ENCODE measurements at regions not wholly inside any gene's neighbourhood (a gene's known extent, or its start where the extent isn't known, plus 50 kb on each side); places are given as distances from the start of the nearest gene placed in this dataset.

DNA sequence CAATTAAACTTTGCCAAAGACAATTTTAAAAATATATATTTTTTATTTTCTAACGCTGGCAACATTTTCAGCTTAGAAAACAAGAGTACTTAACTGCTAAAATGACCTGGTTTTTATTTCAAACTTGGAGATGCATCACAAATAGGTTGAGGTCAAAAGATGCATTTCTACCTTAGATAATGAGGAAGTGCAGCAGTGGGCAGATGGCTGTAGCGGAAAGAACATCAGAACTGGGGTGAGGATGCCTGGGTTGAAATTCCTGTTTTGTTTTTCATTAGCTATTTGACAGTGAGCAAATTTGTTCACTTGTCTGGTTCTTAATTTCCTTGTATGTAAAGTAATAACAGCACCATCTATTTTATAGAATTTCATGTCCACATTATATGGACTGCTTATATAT is 524.8 kb upstream of the KLF4 start:
- Histone ChIP-seq H3K27ac (no peak overlapping the region), H3K36me3 (no peaks in the 10 kb centered on the region), H3K4me1 (no peaks in the 10 kb centered on the region), H3K27me3 (ENCODE audit: low read depth) (no peaks in the 10 kb centered on the region), H3K4me3 (no peak overlapping the region), H3K9me3 (no peaks in the 10 kb centered on the region)
- ATAC-seq (no peak), DNase-seq (no peak)
- TF ChIP-seq, protein P1, sequence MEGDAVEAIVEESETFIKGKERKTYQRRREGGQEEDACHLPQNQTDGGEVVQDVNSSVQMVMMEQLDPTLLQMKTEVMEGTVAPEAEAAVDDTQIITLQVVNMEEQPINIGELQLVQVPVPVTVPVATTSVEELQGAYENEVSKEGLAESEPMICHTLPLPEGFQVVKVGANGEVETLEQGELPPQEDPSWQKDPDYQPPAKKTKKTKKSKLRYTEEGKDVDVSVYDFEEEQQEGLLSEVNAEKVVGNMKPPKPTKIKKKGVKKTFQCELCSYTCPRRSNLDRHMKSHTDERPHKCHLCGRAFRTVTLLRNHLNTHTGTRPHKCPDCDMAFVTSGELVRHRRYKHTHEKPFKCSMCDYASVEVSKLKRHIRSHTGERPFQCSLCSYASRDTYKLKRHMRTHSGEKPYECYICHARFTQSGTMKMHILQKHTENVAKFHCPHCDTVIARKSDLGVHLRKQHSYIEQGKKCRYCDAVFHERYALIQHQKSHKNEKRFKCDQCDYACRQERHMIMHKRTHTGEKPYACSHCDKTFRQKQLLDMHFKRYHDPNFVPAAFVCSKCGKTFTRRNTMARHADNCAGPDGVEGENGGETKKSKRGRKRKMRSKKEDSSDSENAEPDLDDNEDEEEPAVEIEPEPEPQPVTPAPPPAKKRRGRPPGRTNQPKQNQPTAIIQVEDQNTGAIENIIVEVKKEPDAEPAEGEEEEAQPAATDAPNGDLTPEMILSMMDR (IDR thresholded peaks at IDR 0.05), result no peak
- intact Hi-C loops (cut with DNase I), result no loop called here

DNA sequence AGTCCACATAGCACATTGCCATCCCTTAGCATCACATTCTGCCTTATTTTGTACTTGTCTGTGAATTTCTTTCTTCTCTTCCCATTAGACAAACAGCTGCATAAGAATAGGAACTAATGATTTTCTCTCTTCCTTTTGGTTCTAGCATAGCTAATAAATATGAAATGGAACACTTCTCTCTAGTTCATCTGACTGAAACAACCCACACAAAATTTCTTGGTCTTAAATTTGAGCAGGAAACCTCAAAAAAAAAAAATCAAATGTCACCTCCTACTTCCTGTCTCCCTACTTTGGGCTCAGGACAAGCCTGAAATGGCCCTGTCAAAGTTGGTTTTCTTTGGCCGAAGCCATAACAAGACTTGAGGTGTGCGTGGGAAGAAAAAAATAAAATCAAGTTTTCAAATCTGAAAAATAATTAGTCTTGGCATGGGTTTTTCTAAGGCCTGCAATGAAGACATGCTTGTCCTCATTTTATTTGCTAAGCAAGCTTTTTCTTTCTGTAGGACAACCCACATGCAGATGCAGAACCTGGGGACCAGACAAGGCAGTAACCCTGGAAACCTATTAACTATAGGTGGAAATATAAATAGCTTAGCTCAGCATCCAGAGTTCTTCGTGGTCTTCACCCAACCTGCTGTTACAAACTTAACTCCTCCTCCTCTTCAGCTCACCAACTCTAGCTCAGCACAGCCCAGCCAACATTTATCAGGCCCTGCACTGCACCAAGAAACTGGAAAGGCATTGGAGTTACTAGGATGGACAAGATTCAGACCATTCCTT is 523.5 kb upstream of the KLF4 start:
- TF ChIP-seq, protein P1 (IDR thresholded peaks at IDR 0.05), result no peak
- H3K4me3 ChIP-seq, result no peak overlapping the region
- no peaks in the 10 kb centered on the region for H3K36me3 ChIP-seq
- no peak overlapping the region for H3K27ac ChIP-seq
- no peak for ATAC-seq
- no peaks in the 10 kb centered on the region for H3K4me1 ChIP-seq
- no peaks in the 10 kb centered on the region for H3K9me3 ChIP-seq
- H3K27me3 ChIP-seq (ENCODE audit: low read depth), result no peaks in the 10 kb centered on the region
- no peak for DNase-seq
- intact Hi-C loops (cut with DNase I), result no loop called here

DNA sequence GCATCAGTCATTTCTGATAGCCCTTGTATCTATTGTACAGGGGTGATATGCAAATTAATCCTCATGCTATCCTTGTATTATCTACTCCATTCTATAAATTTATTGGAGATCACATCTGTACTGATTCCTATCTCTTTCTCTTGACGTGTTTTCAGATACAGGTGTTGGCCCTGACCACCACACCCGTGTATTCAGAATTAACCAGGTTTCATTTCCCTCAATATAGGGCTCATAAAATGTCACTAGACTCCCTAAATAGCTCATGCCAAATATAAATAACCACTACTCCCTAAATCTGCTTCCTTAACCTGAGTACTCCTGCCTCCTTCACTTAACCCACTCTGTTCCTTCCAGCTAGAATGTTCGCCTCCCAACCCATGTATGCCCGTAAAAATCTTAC is 522.8 kb upstream of the KLF4 start:
- no peaks in the 10 kb centered on the region for H3K36me3 ChIP-seq
- H3K27ac ChIP-seq, result no peak overlapping the region
- no peak for ATAC-seq
- intact Hi-C loops (cut with DNase I), result no loop called here
- H3K4me1 ChIP-seq, result no peaks in the 10 kb centered on the region
- TF ChIP-seq, protein P1 (IDR thresholded peaks at IDR 0.05), result no peak
- H3K4me3 ChIP-seq, result no peak overlapping the region
- DNase-seq, result no peak
- no peaks in the 10 kb centered on the region for H3K9me3 ChIP-seq
- no peaks in the 10 kb centered on the region for H3K27me3 ChIP-seq (ENCODE audit: low read depth)

DNA sequence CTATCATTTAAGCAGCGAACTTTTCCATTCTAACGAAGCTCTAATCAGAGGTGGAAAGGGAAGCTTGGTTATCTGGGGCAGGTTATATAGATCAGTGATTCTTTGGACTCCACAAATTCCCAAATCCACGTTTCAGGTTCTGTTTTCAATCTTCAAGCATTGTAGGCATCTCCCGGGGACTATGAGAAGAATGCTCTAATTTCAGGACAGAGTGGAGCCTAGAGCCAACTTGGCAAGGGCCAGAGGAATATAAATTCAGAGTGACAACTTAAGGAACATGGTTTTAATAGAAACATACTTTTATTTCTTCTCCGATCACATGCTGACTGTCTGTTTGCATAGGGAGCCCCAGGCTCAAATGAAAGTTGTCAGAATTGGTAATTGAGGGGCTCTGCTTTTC is 514.0 kb upstream of the KLF4 start:
- intact Hi-C loops (cut with DNase I), result no loop called here

DNA sequence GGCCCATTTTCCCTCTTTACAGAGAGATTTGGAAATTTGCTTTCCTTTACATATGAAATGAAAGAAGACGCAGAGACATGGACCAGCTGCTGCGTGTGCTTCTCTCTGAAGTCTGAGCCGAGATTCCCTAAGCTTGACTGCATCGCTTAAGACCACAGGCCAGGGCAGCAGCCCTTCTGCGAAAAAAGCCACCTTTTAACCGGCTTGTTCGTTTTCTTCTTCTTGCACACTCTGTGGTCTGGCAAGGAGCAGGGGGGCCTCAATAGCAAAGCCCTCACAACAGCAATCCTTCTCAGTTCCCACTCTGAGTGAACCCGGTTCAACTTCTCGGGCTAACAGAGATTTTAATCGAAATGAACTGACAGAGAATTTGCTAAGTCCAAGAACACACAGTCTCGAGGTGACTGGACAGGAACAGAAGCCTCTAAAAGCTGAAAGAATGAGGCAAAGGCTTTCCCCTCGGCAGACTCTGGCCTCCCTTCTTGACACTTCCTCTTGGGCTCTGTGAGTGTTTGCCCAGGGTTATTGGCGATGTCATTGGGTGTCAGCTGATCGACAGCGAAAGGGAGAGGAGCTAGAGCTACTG is 512.9 kb upstream of the KLF4 start:
- Histone ChIP-seq H3K4me1 (peaks cover 6% of the 10 kb centered on the region), H3K27me3 (ENCODE audit: low read depth) (no peaks in the 10 kb centered on the region), H3K9me3 (no peaks in the 10 kb centered on the region), H3K27ac (no peak overlapping the region), H3K36me3 (no peaks in the 10 kb centered on the region), H3K4me3 (no peak overlapping the region)
- TF ChIP-seq, protein P1 (IDR thresholded peaks at IDR 0.05), result no peak
- intact Hi-C loops (cut with DNase I), result no loop called here
- no peak for DNase-seq
- ATAC-seq, result peak; percentile 52 to 71

More for the DNA sequence above, 514.0 kb upstream of the KLF4 start:
- TF ChIP-seq, protein P1 (IDR thresholded peaks at IDR 0.05), result no peak
- H3K27ac ChIP-seq, result no peak overlapping the region
- H3K4me1 ChIP-seq, result peaks cover 6% of the 10 kb centered on the region
- DNase-seq, result no peak
- H3K36me3 ChIP-seq, result no peaks in the 10 kb centered on the region
- no peak for ATAC-seq
- no peaks in the 10 kb centered on the region for H3K27me3 ChIP-seq (ENCODE audit: low read depth)
- no peak overlapping the region for H3K4me3 ChIP-seq
- H3K9me3 ChIP-seq, result no peaks in the 10 kb centered on the region

Measured in lower lobe of right lung (tissue), 2 donors.